Thymus (tissue), 11 donors: ENCODE measurements at regions not wholly inside any gene's neighbourhood (a gene's known extent, or its start where the extent isn't known, plus 50 kb on each side); places are given as distances from the start of the nearest gene placed in this dataset.

ENCODE experiments used
- DNase-seq, 9 donors: peaks; one replicate each; pipeline ENCODE4 v3.0.0-alpha.2; 2013; ENCODE audit warnings: low spot score in 9 of 9, low read depth in 6 of 9, missing footprints in 1 of 9
- H3K27ac ChIP-seq, 2 donors: one replicate each; pipeline ENCODE4 v1.5.1; 2013; ENCODE audit warnings: control low read depth in 1 of 2, low read depth in 1 of 2, low read length in 1 of 2, mild to moderate bottlenecking in 1 of 2, moderate library complexity in 1 of 2
- H3K27me3 ChIP-seq, 2 donors: one replicate each; pipeline ENCODE4 v1.5.1; 2013; ENCODE audit warnings: low read length in 1 of 2; ENCODE audit not compliant: control insufficient read depth in 2 of 2, insufficient read depth in 1 of 2
- H3K36me3 ChIP-seq, 2 donors: one replicate each; pipeline ENCODE4 v1.5.1; 2013; ENCODE audit warnings: low read length in 1 of 2, mild to moderate bottlenecking in 1 of 2, moderate library complexity in 1 of 2; ENCODE audit not compliant: control insufficient read depth in 2 of 2, insufficient read depth in 2 of 2
- H3K4me1 ChIP-seq, 2 donors: one replicate each; pipeline ENCODE4 v1.5.1; 2013; ENCODE audit warnings: low read length in 2 of 2; ENCODE audit not compliant: control insufficient read depth in 2 of 2, insufficient read depth in 2 of 2
- H3K4me3 ChIP-seq, 2 donors: one replicate each; pipeline ENCODE4 v1.5.1; 2013; ENCODE audit warnings: low read length in 2 of 2, control low read depth in 1 of 2, mild to moderate bottlenecking in 1 of 2
- H3K9me3 ChIP-seq, 2 donors: one replicate each; pipeline ENCODE4 v1.5.1; 2013; ENCODE audit warnings: low read length in 1 of 2, mild to moderate bottlenecking in 1 of 2; ENCODE audit not compliant: control insufficient read depth in 2 of 2, insufficient read depth in 1 of 2
- WGBS: extraction: QIAGEN DNeasy Blood & Tissue Kit; methylation state at CpG from one replicate; pipeline ENCODE4 v1.1.7; 2013; 5-methylcytosine and 5-hydroxymethylcytosine counted together
- donor health status: healthy.

DNA sequence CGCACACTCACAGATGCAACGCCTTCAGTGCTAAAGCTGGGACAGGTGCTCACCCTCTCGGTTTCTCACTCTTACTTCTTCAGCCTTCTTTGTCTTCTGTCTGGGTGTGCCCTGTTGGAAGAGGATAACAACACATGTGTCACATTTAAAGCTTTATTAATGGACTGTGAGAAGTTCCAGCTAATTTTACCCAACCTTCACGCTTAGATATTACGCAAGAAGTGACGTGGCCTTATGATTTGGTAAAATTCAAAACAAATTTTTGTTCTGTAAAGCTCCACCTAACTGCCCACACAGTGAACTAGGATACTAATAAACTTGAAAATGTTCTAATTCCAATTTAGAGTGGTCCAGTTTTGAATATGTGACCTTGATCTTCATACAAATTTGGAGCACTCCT is 66.7 kb upstream of the LRCH1 start:
- Histone ChIP-seq H3K36me3 (no peaks in the 10 kb centered on the region), H3K27me3 (no peaks in the 10 kb centered on the region), H3K27ac (no peak overlapping the region), H3K9me3 (peaks cover 1 to 22% of the 10 kb centered on the region in 2 donors), H3K4me1 (peaks cover 4 to 11% of the 10 kb centered on the region in 2 donors), H3K4me3 (no peak overlapping the region)
- WGBS, result 89% methylated on average over 6 of the region's 6 CpGs
- DNase-seq, result no peak

DNA sequence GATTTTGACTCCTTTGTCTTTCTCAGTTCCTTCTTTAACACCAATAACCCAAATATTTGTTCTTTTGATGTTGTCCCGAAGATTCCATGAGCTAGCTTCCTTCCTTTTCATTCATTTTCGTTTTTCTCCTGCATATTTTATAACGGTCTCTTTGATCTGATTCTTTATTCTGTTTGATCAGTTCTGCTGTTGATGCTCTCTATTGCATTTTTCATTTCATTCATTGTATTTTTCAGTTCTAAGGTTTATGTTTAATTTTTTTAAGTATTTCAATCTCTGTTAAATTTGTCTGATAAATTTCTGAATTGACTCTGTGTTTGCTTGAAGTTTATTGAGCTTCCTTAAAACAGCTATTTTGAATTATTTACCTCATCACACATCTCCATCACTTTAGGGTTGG is 68.4 kb upstream of the LRCH1 start:
- DNase-seq, result no peak
- 95% methylated on average over 3 of the region's 3 CpGs for WGBS
- Histone ChIP-seq H3K9me3 (peaks cover 1 to 22% of the 10 kb centered on the region in 2 donors), H3K4me3 (no peak overlapping the region), H3K4me1 (no peaks in the 10 kb centered on the region), H3K27me3 (no peaks in the 10 kb centered on the region), H3K36me3 (no peaks in the 10 kb centered on the region), H3K27ac (no peak overlapping the region)

DNA sequence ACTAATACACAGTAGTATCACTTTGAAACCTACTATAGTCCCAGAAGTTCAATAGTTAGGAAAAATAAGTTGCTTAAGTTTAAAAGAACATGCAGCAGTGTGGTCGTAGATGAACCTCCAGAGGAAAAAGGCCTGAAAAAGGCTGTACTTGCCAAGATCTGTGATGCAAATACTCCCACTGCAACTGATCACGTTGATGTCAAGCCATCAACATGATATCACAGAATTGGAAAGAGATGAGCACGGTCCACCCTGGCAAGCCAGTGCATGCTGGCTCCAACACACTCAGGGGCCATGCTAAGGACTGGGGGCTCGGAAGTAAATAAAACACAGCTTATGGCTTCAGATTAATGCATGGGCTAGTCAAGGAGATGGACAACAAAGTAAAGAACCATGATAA is 71.8 kb upstream of the LRCH1 start:
- WGBS, result 94% methylated on average over 4 of the region's 4 CpGs

DNA sequence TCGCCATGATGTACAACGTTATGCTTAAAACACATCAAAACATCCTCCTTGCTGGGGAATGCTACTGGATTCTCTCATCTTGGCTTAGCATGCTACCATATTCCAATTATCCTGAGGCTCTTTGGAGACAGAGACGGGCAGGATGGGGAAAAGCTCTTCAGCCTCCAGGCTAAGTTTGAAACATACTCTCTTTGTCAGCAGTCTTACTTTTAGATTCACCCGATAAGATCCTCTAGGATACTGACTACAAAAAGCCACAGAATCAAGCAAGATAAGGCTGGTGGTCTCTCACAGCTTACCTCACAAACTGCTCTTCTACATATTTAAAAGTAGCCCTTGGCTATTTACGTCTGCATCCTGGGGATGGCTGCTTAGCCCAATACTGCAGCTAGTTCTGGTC is 72.8 kb upstream of the LRCH1 start:
- Histone ChIP-seq H3K4me3 (no peak overlapping the region), H3K27me3 (no peaks in the 10 kb centered on the region), H3K36me3 (no peaks in the 10 kb centered on the region), H3K4me1 (peaks cover 0 to 2% of the 10 kb centered on the region in 2 donors), H3K9me3 (peaks cover 1 to 16% of the 10 kb centered on the region in 2 donors), H3K27ac (no peak overlapping the region)
- WGBS, result over 99% methylated on average over 5 of the region's 5 CpGs
- no peak for DNase-seq

More for the DNA sequence above, 71.8 kb upstream of the LRCH1 start:
- H3K36me3 ChIP-seq, result no peaks in the 10 kb centered on the region
- no peaks in the 10 kb centered on the region for H3K4me1 ChIP-seq
- no peak for DNase-seq
- H3K4me3 ChIP-seq, result no peak overlapping the region
- H3K27me3 ChIP-seq, result no peaks in the 10 kb centered on the region
- peaks cover 1 to 17% of the 10 kb centered on the region in 2 donors for H3K9me3 ChIP-seq
- H3K27ac ChIP-seq, result no peak overlapping the region

DNA sequence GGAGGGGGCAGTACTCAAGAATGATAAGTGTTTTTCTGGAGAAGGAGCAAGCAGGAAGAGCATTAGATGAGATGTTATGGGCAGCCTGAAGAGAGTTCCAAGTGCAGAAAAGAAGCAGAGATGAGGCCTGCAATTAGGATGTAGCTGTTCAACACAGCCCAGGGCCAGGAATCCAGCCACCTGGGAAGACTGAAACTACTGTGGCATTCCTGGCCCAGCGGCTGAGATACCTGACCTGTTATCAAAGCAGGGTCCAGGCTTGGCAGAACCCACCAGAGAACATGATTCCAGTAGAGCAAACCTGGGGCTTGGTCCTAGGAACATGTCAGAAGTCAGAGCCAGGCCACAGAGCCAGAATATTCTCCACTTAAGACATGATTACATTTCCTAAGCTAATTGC is 73.3 kb upstream of the LRCH1 start:
- 98% methylated on average over 1 of the region's 1 CpG for WGBS
- no peak overlapping the region for H3K4me3 ChIP-seq
- no peaks in the 10 kb centered on the region for H3K27me3 ChIP-seq
- no peak for DNase-seq
- peaks cover 0 to 2% of the 10 kb centered on the region in 2 donors for H3K4me1 ChIP-seq
- no peaks in the 10 kb centered on the region for H3K36me3 ChIP-seq
- H3K27ac ChIP-seq, result no peak overlapping the region
- peaks cover 1 to 12% of the 10 kb centered on the region in 2 donors for H3K9me3 ChIP-seq

DNA sequence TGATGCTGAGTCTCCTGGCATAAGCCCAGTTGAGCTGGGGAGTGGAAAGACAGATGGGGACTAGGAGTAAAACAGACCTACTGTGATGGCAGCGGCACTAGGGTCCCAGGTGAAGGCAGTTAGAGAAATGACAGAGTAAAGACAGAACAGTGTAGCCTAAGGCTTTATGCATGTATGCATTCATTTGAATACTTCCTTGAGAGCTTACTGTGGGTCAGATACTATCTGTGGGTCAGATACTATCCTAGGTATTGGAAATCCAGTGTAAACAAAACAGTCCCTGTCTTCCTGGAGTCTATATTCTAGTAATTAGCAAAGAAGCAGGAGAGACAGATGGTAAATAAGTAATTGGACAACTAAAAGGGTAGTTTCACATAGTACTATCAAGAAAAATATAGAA is 73.7 kb upstream of the LRCH1 start:
- H3K27ac ChIP-seq, result no peak overlapping the region
- 100% methylated on average over 1 of the region's 1 CpG for WGBS
- no peak for DNase-seq

DNA sequence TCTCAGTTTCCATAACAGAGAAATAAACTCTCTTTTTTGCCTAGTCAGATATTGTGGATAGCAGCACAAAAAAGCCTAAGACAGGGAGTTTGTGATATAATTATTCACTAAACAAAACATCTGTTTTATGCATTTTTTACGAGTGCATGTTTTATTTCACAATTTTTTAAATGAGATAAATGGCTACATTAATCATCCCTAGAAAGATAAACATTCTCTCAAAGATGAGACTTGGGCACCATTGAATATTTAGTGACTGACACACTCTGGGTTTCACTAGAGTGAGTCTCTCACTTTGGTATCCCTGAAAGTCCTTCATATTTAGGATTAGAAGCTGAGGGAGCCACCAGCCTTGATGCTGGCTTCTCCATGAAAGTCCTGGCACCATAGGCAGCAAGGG is 74.3 kb upstream of the LRCH1 start:
- Histone ChIP-seq H3K4me1 (peaks cover 0 to 2% of the 10 kb centered on the region in 2 donors), H3K9me3 (peaks cover under 1 to 7% of the 10 kb centered on the region in 2 donors), H3K27me3 (no peaks in the 10 kb centered on the region), H3K4me3 (no peak overlapping the region), H3K36me3 (no peaks in the 10 kb centered on the region), H3K27ac (no peak overlapping the region)
- 94% methylated on average over 1 of the region's 1 CpG for WGBS
- no peak for DNase-seq

More for the DNA sequence above, 73.7 kb upstream of the LRCH1 start:
- H3K36me3 ChIP-seq, result no peaks in the 10 kb centered on the region
- peaks cover 1 to 11% of the 10 kb centered on the region in 2 donors for H3K9me3 ChIP-seq
- no peaks in the 10 kb centered on the region for H3K27me3 ChIP-seq
- peaks cover 0 to 2% of the 10 kb centered on the region in 2 donors for H3K4me1 ChIP-seq
- no peak overlapping the region for H3K4me3 ChIP-seq

DNA sequence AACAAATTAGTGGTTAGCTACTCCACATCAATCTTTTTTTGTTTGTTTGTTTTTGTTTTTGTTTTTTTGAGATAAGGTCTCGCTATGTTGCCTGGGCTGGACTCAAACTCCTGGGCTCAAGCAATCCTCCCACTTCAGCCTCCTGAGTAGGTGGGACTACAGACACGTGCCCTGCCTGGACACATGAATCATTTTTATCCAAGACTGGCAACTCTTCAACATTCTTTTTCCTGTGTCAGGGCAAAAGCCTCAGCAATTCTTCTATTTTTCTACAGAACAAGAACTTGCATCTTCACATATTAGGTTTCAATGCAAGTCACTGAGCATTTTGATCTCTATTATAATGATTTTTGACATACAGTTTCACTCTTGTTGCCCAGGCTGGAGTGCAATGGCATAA is 76.8 kb upstream of the LRCH1 start:
- no peaks in the 10 kb centered on the region for H3K9me3 ChIP-seq
- WGBS, result 95% methylated on average over 2 of the region's 2 CpGs
- no peak overlapping the region for H3K4me3 ChIP-seq
- no peaks in the 10 kb centered on the region for H3K36me3 ChIP-seq
- DNase-seq, result no peak
- H3K27me3 ChIP-seq, result no peaks in the 10 kb centered on the region
- peaks cover 0 to 2% of the 10 kb centered on the region in 2 donors for H3K4me1 ChIP-seq
- H3K27ac ChIP-seq, result no peak overlapping the region

DNA sequence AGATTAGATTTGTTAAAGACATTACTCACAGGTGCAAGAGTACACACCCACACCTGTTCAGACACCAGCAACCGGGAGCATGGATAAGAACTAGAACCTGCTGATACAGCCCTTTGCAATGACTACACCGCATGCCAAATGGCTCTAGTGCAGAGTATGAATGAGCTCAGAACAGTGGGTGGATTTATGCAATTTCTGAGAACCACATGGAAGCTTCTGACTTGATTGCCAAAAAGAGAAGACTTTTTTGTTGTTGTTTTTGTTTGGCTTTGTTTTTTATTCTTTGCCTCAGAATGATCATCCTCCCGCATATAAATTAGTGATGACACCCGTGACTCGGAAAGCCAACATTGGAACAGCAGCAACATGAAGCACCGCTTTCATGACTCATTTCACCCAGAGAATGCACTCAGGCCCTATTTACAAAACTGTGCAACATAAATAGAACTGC is 77.4 kb upstream of the LRCH1 start:
- H3K9me3 ChIP-seq, result no peaks in the 10 kb centered on the region
- H3K36me3 ChIP-seq, result no peaks in the 10 kb centered on the region
- H3K27ac ChIP-seq, result no peak overlapping the region
- WGBS, result 95% methylated on average over 6 of the region's 6 CpGs
- H3K4me3 ChIP-seq, result no peak overlapping the region
- peaks cover 0 to 2% of the 10 kb centered on the region in 2 donors for H3K4me1 ChIP-seq
- no peaks in the 10 kb centered on the region for H3K27me3 ChIP-seq
- DNase-seq, result no peak

DNA sequence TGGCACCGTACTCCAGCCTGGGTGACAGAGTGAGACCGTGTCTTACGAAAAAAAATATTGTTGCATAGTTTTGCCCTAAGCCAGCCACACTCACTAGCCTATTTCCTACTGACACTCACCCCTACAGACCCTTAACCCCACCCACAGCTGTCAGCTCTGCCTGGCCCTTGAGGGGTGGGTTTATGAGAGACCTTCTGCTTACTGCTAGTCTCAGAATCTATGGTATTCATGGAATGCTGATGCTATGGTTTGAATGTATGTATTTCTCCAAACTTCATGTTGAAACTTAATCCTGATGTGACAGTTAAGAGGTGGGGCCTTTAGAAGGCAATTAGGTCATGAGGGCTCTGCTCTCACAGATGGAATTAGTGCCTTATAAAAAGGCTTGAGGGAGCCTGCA is 79.2 kb upstream of the LRCH1 start:
- H3K9me3 ChIP-seq, result no peaks in the 10 kb centered on the region
- H3K27me3 ChIP-seq, result no peaks in the 10 kb centered on the region
- DNase-seq, result no peak
- no peaks in the 10 kb centered on the region for H3K36me3 ChIP-seq
- H3K4me3 ChIP-seq, result no peak overlapping the region
- peaks cover 0 to 2% of the 10 kb centered on the region in 2 donors for H3K4me1 ChIP-seq
- WGBS, result 97% methylated on average over 3 of the region's 3 CpGs
- H3K27ac ChIP-seq, result no peak overlapping the region
